ENCODE measurements at regions not wholly inside any gene's neighbourhood (a gene's known extent, or its start where the extent isn't known, plus 50 kb on each side); places are given as distances from the start of the nearest gene placed in this dataset.

DNA sequence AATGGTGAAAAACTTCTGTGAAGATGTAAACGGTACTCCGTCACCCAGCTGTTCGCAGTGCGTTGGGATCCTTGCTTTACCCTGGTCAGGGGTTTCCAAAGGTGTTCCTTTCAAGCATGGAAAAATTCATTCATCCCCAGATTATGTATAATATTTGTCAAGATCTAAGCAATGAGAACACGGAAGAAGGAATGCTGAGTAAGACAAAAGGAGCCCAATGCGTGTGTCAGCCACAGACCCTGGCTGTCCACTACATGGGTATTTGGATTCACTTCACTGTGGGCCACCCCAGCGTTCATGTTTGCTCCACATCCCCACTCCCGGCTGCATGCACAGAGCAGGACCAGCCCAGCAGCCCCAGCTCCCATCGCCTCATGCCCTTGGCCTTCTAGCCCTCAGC is 241.3 kb upstream of the CELF2 start:
- no peak for TF ChIP-seq FOS (IDR thresholded peaks at IDR 0.05; ENCODE audit: low read depth, low read length)
- no peak for TF ChIP-seq CHD1 (IDR thresholded peaks at IDR 0.05; ENCODE audit: low read depth, low read length)
- TF ChIP-seq, protein P1, sequence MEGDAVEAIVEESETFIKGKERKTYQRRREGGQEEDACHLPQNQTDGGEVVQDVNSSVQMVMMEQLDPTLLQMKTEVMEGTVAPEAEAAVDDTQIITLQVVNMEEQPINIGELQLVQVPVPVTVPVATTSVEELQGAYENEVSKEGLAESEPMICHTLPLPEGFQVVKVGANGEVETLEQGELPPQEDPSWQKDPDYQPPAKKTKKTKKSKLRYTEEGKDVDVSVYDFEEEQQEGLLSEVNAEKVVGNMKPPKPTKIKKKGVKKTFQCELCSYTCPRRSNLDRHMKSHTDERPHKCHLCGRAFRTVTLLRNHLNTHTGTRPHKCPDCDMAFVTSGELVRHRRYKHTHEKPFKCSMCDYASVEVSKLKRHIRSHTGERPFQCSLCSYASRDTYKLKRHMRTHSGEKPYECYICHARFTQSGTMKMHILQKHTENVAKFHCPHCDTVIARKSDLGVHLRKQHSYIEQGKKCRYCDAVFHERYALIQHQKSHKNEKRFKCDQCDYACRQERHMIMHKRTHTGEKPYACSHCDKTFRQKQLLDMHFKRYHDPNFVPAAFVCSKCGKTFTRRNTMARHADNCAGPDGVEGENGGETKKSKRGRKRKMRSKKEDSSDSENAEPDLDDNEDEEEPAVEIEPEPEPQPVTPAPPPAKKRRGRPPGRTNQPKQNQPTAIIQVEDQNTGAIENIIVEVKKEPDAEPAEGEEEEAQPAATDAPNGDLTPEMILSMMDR (conservative IDR thresholded peaks at IDR 0.05; ENCODE audit: low read depth, low read length): no peak
- TF ChIP-seq, protein P2, sequence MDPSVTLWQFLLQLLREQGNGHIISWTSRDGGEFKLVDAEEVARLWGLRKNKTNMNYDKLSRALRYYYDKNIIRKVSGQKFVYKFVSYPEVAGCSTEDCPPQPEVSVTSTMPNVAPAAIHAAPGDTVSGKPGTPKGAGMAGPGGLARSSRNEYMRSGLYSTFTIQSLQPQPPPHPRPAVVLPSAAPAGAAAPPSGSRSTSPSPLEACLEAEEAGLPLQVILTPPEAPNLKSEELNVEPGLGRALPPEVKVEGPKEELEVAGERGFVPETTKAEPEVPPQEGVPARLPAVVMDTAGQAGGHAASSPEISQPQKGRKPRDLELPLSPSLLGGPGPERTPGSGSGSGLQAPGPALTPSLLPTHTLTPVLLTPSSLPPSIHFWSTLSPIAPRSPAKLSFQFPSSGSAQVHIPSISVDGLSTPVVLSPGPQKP (IDR thresholded peaks at IDR 0.05; ENCODE audit: borderline replicate concordance, low read depth, low read length): no peak
- TF ChIP-seq POLR2A (IDR thresholded peaks at IDR 0.05; ENCODE audit: low read depth, low read length): no peak
- no peak for TF ChIP-seq MAZ (IDR thresholded peaks at IDR 0.05; ENCODE audit: borderline replicate concordance, low read depth, low read length)
- TF ChIP-seq SMC3 (IDR thresholded peaks at IDR 0.05; ENCODE audit: low read depth, low read length): no peak

Measured in IMR-90 (cell line).